Lung microvascular endothelial cell (primary cell): ENCODE measurements at regions not wholly inside any gene's neighbourhood (a gene's known extent, or its start where the extent isn't known, plus 50 kb on each side); places are given as distances from the start of the nearest gene placed in this dataset.

Source experiments
- DNase-seq, 2 donors: peaks; one replicate each; pipeline versions ENCODE4 v3.0.0 to v3.0.0-alpha.2; 2010; ENCODE audit warnings: low read depth in 2 of 2

GRCh38 chr3:147851062-147851461 lies 441.9 kb downstream of the ZIC1 start:
- DNase-seq, result no peak

- no peak for DNase-seq
Observed at GRCh38 chr3:147854542-147854941, 445.4 kb downstream of the ZIC1 start.

DNA sequence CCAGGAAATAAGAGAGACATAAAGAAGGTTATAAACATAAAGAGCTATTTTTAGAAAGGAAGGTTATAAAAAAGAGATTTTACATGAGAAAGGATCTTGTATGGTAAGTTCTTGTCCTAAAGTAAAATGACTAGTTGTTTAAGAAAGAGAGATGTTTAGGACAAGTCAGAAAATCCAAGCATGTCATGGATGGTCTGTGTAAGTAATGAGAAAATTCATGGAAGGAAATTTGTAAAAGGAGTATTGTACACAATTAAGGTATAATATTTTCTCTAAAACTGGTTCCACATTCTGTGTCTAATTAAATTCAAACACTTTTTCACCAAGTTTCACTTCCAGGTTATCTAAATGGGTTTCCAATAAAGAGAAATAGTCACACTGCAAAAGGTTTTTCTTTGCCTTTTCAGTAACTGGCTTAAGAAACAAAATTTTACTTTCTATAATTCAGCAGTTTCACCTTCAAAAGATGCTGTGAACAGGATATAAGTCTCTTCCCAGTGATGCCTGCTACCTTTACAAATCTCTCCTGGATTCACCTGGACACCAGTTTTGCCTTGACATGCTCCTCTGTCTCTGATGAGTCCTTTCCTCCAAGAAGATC lies 455.7 kb downstream of the ZIC1 start:
- no peak for DNase-seq

GRCh38 chr3:147866561-147866960 lies 457.4 kb downstream of the ZIC1 start:
- DNase-seq, result no peak

- no peak for DNase-seq
Observed at GRCh38 chr3:147872568-147872967, 463.4 kb downstream of the ZIC1 start.

- no peak for DNase-seq
Observed at GRCh38 chr3:147875498-147875897, 466.3 kb downstream of the ZIC1 start.

DNA sequence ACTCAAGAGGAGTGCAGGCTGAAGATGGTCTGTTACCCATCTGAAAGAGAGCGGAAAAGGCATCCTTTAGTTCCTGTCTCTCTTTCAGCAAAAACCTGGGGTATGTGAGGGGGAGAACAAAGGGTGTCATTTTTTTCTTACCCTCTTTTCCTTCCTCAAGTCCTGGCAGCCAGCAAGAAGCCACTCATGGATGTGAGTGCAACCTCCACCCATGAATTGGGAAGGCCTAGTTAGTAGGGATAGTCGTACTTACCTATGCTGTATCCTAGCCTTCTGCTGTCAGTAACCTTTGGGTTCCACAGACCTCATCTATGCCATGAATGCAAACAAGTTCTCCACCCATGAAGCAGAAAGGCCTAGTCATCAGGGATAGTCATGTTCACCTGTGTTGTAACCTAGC lies 472.8 kb downstream of the ZIC1 start:
- DNase-seq, result peak in 1 of 2 donors; percentile 7

DNA sequence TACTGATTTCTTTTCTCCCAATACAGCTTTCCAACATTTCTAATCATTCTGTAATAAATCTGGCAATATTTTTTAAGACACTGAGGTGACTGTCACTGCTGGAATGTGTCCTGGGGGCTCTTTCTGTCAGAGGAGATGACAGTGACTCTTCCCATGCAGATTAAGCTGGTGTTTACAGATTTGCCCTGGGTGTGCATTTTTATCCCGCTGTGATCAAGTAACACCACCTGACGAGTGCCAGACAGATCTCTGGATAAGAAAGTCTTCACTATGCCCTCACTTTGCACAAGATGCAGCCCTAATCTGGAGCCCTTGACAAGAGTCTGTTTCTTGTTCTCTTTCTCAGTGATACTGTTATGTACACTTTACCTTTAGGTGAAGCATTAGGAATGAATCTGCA lies 477.7 kb downstream of the ZIC1 start:
- no peak for DNase-seq

- DNase-seq, result no peak
Observed at GRCh38 chr3:147887797-147888196, 478.6 kb downstream of the ZIC1 start.

DNA sequence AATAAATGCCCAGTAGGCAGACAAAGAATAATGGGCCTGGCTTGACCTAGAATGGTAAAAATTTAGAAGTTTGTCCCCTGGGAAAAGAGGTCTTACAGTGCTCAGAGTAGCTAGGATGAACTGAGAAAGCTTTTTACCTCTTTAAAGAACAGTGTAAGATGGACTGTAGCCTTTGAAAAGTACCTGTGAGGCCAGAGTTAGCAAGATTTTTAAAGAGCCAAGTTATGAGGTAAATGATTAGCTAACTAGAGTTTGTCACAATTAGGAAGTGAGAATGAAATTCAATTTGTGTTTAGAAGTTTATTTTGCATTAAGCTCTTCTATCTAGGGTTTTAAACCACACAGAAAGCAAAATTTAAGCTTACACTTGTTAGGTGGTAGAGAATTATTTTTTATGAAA lies 480.9 kb downstream of the ZIC1 start:
- DNase-seq, result no peak

- DNase-seq, result no peak
Observed at GRCh38 chr3:147895509-147895908, 486.3 kb downstream of the ZIC1 start.

DNA sequence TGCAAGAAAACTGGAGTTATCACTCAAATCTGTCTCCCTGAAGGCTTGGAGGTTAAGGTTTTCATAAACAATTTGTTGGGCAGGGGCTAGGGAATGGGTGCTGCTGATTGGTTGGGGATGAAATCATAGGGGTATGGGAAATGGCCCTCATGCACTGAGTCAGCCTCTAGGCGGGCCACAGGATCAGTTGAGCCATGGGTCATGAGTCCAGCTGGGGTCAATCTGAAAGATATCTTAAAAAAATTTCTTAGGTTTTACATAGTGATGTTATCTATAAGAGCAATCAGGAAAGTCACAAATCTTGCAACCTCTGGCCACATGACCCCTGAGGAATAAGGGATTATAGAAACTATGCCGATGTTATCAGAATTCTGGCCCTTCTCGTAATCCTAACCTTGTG lies 491.7 kb downstream of the ZIC1 start:
- DNase-seq, result no peak

DNA sequence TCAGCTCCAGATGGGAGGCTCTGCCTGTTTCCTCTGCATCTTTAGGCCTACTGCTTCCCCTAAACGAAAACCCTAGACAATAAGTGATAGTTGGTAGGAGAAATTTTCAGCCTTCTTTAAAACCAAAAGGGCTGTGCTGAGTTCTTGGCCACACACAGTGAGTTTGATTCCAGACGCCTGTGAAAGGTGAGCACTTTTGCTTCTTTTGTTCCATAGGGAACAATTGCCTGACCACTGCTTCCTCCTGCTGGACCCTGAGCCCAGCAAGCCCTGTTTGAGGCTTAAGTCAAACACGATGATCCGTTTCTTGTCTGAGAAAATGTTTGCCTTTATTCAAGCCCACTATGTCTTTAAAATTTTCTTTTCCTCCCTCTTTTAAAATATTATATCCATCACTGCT lies 493.9 kb downstream of the ZIC1 start:
- DNase-seq, result no peak

DNA sequence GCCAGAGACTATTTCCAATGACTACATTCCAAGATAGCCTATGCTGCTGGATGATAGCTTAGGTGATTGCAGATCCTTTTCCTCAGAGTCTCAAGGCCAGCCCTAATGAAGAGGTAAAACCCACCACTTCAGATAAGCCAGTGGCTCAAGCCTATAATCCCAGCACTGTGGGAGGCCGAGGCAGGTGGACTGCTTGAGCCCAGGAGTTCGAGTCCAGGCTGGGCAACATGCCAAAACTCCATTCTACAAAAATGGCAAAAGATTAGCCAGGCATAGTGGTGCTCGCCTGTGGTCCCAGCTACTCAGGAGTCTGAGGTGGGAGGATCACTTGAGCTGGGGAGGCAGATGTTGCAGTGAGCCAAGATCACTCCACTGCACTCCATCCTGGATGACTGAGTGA lies 495.3 kb downstream of the ZIC1 start:
- no peak for DNase-seq

DNA sequence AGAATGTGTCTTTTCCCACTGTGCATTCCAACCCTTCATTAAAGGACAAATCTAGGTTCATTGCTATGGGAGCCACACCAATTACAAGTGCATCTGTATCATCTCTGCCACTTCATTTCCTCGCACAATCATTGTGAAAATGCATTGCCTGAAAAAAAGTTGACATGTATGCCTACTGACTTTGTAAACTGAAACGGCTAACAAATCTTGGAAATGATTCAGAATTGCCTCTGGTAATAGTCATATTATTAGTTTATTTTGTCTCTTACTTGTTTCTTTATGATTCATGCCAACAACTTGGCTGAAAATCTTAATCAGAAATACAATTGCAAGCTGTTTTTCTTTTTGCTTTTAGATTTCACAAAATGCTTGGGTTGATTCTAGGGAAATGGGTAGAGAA lies 497.1 kb downstream of the ZIC1 start:
- peak in 1 of 2 donors; percentile 50 for DNase-seq

GRCh38 chr3:147914532-147914931 lies 505.4 kb downstream of the ZIC1 start:
- DNase-seq, result no peak

GRCh38 chr3:147915057-147915456 lies 505.9 kb downstream of the ZIC1 start:
- DNase-seq, result peak in 1 of 2 donors; percentile 65

DNA sequence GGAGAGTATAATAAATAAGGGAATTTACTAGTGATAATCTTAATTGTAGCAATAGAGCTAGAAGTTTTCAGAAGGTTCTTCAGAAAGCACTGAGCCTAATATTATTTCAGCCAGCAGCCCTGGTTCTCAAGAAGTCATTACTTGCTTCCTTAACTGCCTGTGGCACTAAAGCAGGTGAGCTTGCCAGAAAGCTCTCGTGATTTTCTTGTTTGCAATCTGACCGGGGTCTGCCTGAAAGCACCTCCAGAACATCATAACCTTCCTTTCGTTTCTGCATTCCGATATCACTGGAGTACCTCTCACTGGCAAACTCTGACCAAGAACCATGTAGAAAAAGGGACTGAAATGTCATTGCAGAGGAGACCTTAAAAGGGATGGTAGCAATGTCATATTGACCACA lies 510.3 kb downstream of the ZIC1 start:
- no peak for DNase-seq

- DNase-seq, result no peak
Observed at GRCh38 chr3:147921051-147921450, 511.9 kb downstream of the ZIC1 start.

GRCh38 chr3:147924755-147925154 lies 515.6 kb downstream of the ZIC1 start:
- DNase-seq, result no peak

- DNase-seq, result peak in 1 of 2 donors; percentile 64
Observed at GRCh38 chr3:147925272-147925671, 516.1 kb downstream of the ZIC1 start.

- peak in 1 of 2 donors; percentile 64 for DNase-seq
Observed at GRCh38 chr3:147930232-147930807, 521.2 kb downstream of the ZIC1 start.

GRCh38 chr3:147934451-147935180 lies 525.5 kb downstream of the ZIC1 start:
- peak in 1 of 2 donors; percentile 11 for DNase-seq
